ENCODE measurements at regions not wholly inside any gene's neighbourhood (a gene's known extent, or its start where the extent isn't known, plus 50 kb on each side); places are given as distances from the start of the nearest gene placed in this dataset.
"Not testable (repeated sequence)": the region's sequence is repeated elsewhere in the genome, so short reads cannot be mapped to it uniquely, and the experiment has no call there.

- not testable (repeated sequence) for TF ChIP-seq EZH2 (IDR thresholded peaks at IDR 0.05; ENCODE audit: insufficient read depth, poor library complexity, severe bottlenecking); EZH2phosphoT487 (IDR thresholded peaks at IDR 0.05; ENCODE audit: insufficient read depth, low read depth)
These were observed 81.2 kb upstream of the FBXO28 start for GRCh38 chr1:224032608-224033276.
